Adrenal gland (tissue), 5 donors: ENCODE measurements at regions not wholly inside any gene's neighbourhood (a gene's known extent, or its start where the extent isn't known, plus 50 kb on each side); places are given as distances from the start of the nearest gene placed in this dataset.

ENCODE experiments used
- POLR2A ChIP-seq, 2 donors: fragments of 450-650 bp; IDR thresholded peaks; one replicate each; pipeline ENCODE4 v1.6.1; 2017; ENCODE audit warnings: antibody characterized with exemption in 2 of 2, mild to moderate bottlenecking in 2 of 2, moderate library complexity in 1 of 2
- TF ChIP-seq, protein P1 (sequence below), 6 experiments: fragments of 450-650 bp in 4 of 6; fragments of 200-600 bp in 2 of 6; sonication (generic) in 1 of 6; IDR thresholded peaks; 1 replicate in 5 of 6; 2 replicates in 1 of 6; pipeline versions ENCODE4 v1.5.1 to v1.8.0; 2016 to 2021; ENCODE audit warnings: antibody characterized with exemption in 6 of 6, mild to moderate bottlenecking in 2 of 6, moderate library complexity in 1 of 6
- donor health status: DM: no; HTN: no; CAD: no.

GRCh38 chr5:57034201-57034916 lies 82.4 kb upstream of the MIER3 start:
- TF ChIP-seq, protein P1, sequence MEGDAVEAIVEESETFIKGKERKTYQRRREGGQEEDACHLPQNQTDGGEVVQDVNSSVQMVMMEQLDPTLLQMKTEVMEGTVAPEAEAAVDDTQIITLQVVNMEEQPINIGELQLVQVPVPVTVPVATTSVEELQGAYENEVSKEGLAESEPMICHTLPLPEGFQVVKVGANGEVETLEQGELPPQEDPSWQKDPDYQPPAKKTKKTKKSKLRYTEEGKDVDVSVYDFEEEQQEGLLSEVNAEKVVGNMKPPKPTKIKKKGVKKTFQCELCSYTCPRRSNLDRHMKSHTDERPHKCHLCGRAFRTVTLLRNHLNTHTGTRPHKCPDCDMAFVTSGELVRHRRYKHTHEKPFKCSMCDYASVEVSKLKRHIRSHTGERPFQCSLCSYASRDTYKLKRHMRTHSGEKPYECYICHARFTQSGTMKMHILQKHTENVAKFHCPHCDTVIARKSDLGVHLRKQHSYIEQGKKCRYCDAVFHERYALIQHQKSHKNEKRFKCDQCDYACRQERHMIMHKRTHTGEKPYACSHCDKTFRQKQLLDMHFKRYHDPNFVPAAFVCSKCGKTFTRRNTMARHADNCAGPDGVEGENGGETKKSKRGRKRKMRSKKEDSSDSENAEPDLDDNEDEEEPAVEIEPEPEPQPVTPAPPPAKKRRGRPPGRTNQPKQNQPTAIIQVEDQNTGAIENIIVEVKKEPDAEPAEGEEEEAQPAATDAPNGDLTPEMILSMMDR (IDR thresholded peaks at IDR 0.05) = no peak
- no peak for TF ChIP-seq POLR2A (IDR thresholded peaks at IDR 0.05)
